Breast epithelium (tissue), 3 donors: ENCODE measurements at regions not wholly inside any gene's neighbourhood (a gene's known extent, or its start where the extent isn't known, plus 50 kb on each side); places are given as distances from the start of the nearest gene placed in this dataset.

Experiments
- CTCF ChIP-seq, 3 donors: fragments of 450-650 bp; IDR thresholded peaks; one replicate each; pipeline ENCODE4 v1.5.1; 2016 to 2017; ENCODE audit warnings: antibody characterized with exemption in 3 of 3, mild to moderate bottlenecking in 3 of 3, moderate library complexity in 3 of 3
- POLR2A ChIP-seq: fragments of 450-650 bp; IDR thresholded peaks from one replicate; pipeline ENCODE4 v1.6.1; 2016; ENCODE audit warnings: antibody characterized with exemption, mild to moderate bottlenecking, moderate library complexity

- TF ChIP-seq CTCF (IDR thresholded peaks at IDR 0.05) (no peak), POLR2A (no peak)
Measured at GRCh38 chr17:53046781-53047180, 775.9 kb upstream of the KIF2B start.
